ENCODE measurements at regions not wholly inside any gene's neighbourhood (a gene's known extent, or its start where the extent isn't known, plus 50 kb on each side); places are given as distances from the start of the nearest gene placed in this dataset.

DNA sequence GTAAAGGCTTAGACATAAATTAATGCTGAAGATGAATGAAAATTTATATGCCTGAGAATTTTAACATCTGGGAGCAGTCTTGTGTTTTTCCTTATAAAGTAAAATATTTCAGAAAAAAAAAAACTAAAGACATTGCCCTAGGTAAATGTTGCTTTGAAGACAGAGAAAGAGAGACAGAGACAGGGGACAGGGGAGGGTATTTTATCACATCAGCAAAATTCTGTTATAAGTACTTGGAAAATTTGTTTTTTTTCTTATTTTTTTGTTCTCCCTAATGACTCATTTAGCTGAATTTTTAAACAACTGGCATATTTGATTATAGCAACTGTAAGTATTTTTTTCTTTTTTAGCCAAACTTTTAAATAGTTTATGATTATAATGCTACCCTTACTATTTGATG, 1540.6 kb upstream of the GBE1 start:
- DNase-seq (ENCODE audit: low spot score): no peak

DNA sequence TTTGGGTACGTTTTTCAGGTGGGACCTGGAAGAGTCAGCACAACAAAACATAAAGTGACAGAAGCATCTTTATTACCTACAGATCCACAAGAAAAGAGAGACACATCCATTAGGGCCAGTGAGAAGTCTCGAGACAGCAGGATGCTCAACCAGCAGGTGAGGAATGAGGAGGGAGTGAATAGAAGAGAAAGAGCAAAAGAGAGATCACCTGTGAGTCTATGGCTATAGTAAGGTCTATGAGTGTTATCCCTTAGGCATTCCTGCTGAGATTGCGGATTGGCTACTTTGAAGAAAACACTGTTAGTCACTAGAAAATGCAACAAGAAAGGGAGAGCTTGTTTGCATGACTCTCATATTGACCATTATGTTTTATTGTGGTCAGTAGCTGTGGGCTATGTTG, 1556.2 kb upstream of the GBE1 start:
- DNase-seq (ENCODE audit: low spot score): no peak

DNA sequence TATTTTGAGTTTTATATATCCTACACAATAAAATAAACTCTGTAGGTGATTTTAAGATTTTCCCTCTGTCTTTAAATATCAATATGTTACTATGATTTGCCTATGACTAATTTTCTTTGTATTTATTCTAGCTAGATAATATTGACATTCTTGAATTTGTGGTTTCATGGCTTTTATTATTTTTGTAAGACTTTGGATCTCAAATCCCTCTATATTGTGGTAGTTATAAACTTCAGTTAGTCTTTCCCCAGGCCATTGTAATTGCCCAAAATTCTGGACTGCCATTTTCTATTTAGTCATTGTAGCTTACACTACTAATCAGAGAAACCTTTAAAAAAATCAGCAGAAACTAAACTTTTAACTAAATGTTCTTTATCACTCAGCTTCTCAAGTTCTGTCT, 1559.3 kb upstream of the GBE1 start:
- no peak for DNase-seq (ENCODE audit: low spot score)

DNA sequence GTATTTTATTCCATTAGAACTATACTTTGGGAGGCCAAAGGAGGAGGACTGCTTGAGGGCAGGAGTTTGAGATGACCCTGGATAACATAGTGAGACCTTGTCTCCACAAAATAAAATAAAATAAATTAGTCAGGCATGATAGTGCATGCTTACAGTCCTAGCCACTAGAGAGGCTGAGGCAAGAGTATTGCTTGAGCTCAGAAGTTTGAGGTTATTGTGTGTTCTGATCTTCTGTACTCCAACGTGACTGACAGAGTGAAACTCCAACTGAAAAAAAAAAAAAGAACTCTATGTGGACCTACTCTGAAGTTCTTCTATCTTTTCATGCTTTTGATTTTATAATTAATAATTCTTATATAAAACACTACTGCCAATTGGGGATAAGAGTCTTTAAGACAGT, 1560.0 kb upstream of the GBE1 start:
- DNase-seq (ENCODE audit: low spot score): no peak

DNA sequence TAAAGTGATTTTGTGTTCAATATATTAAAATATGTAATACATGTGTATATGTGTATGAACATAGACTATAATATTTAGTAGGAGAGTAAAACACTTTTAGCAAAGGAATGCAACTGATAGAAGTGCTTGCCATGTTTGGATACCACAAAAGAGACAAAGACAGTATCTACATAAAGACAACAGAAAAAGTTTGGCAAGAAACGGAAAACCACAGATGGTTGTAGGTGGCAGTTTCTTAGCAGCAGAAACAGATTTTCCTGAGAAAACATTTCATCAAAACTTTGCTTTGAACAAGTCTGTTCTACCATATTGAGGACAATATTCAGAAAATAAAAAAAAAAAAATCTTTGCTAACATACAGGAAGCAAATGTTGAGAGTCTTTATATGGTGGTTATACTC, 1560.4 kb upstream of the GBE1 start:
- DNase-seq (ENCODE audit: low spot score): no peak

DNA sequence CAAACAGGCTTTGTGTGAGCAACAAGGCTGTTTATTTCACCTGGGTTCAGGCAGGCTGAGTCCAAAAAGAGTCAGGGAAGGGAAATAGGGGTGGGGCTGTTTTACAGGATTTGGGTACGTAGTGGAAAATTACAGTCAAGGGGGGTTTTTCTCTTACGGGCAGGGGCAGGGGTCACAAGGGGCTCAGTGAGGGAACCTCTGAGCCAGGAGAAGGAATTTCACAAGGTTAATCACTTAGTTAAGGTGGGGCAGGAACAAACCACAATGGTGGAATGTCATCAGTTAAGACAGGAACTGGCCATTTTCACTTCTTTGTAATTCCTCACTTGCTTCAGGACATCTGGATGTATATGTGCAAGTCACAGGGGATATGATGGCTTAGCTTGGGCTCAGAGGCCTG, 1592.8 kb upstream of the GBE1 start:
- DNase-seq (ENCODE audit: low spot score): no peak

DNA sequence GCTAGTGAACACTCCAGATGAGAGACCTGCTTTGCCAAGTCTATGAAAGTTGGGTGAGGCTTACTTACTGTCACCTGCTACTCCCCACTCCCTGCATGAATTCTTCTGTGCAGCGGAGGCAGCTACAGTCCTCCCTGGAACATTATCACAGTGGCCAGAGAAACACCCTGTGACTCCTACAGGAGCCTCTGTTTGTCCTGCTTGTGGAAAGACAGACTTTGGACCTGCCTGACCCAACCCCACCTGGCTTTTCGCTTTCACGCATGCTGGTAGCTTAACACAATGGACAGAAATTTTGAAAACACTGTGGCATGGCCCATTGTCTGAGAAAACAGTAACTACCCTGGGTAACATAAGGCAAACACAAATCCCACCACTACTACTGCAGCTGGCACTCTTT, 1565.5 kb upstream of the CADM2 start:
- no peak for DNase-seq (ENCODE audit: low spot score)

DNA sequence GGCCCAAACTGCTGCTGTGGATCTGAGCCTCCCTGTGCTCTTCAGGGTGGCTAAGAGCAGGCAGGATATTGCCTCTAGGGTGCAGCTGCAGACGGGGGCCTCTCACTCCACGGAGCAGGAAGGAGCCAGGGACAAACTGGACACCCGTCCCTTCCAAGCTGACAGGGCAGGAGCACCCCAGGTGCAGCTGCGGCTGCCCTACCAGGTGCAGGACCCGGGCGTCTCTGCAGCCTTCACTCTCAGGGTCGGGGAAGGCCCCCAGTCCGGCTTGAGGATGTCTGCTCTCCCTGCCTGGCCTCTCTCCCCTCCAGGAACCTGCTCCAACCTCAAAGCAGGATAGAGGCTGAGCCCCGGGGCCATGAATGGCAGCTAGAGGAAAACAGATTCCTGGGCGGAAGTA, 1554.9 kb upstream of the CADM2 start:
- DNase-seq (ENCODE audit: low spot score): no peak

DNA sequence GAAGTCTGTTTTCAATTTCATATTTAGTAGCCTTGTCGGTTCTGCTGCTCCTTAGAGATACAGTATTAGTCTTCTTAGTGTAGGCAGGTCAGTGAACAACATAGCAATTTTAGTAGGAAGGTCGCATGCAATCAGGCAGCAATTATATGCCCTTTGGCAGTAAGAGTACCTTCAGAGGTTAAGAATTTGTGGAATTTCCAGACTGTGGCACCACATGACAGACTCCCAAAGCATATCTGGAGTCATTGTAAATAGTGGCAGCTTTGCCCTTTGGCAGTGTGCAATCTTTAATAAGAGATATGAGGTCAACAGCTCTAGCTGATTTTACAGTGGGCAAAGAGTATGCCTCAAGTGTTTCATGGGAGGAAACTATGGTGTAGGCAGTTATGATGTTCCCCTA, 1532.5 kb upstream of the CADM2 start:
- DNase-seq (ENCODE audit: low spot score): no peak

DNA sequence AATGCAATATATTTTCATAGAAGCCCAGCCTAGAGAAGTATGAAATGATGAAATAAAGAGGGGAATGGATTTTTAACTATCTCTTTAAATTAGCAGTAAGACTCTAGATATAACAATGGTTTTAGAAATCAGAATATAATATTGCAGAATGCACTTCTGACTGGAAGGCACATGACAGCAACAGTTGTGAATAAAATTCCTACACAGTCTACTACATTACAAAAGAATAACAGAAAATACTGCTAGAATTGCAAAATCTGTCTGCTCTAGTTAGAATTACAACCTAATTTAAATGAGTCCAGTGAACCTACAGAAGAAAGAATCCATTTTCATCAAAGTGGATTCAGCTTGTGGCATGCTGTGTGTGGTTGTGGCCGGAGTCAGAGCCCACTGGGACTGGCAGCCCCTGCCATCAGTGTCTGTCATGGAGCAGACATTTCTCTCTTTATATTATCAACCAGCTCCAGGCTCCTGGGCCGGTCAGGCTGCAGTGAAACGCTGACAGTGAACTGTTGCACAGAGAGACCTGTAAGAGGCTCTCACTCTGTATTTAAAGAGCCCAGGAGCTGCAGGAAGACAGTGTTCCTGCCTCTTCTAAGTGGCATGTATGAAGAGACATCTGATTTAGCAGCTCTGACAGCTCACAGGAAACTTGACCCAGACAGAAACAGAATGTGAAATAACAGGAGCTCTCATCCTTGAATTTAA, 1523.8 kb upstream of the CADM2 start:
- no peak for DNase-seq (ENCODE audit: low spot score)

DNA sequence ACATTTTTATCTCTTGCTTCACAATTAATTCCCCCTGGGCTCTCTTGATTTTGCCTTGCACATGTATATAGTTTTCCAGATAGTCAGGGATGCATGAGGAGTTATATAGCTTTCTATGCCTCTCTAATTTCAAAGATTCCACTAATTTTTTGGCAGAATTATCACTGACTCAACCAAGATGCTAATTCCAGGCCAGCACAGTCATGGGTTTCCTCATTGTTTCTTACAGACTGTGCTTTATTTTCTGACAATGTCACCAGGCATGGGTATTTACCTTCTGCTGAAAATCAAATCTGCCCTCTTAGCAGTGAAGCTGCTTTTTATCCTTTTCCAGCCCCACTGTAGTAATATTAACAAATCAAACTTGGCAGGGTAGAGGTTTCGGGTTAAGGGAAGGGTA, 1520.6 kb upstream of the CADM2 start:
- DNase-seq (ENCODE audit: low spot score): no peak

DNA sequence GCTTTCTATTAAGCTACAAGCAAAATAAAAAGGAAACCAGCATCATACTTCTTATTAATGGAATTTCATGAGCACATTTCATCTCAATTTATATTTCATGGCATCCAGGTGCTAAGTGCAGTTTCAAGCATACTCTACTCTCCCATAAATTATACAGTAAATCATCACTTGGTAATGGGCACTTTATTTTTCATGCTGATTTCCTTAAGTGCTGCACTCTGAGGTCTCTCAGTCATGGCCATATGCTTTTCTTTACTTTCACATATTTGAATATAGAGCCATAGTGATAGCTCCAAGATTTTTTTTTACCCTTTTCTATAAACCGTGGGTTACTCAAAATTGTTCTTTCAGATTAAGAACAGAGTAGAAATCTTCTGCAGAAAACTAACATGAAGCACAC, 1505.7 kb upstream of the CADM2 start:
- no peak for DNase-seq (ENCODE audit: low spot score)

DNA sequence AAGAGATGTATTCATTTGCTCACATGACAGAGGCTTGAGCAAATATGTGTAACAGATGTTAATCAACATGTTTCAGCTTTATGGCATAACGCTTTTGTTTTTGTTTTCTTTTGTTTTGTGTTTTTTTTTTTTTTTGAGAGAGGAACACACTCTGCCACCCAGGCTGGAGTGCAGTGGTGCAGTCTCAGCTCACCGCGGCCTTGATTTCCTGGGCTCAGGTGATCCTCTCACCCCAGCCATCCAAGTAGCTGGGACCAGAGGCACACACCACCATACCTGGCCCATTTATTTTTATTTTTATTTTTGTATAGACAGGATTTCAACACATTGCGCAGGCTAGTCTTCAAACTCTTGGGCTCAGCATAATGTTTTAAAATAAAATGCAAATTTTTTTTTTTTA, 1504.4 kb upstream of the CADM2 start:
- DNase-seq (ENCODE audit: low spot score): no peak

DNA sequence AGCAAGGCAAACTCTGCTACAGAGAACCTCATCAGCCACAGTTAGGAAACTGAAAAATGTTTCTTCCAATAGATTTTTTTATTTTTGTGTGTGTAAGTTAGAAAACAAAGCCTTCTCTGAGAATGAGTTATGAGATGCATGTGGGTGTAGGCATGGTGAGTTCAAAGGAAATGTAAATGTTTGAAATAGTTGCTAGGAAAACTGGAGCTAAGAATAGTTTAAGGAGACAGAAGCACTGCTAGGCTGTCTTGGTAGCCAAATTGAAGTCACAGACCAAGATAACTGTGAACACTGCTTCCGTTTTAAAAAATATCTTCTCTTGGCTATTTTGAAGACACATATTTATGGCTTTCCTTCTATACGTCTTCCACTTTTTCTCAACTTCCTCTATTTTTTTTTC, 1501.2 kb upstream of the CADM2 start:
- no peak for DNase-seq (ENCODE audit: low spot score)

DNA sequence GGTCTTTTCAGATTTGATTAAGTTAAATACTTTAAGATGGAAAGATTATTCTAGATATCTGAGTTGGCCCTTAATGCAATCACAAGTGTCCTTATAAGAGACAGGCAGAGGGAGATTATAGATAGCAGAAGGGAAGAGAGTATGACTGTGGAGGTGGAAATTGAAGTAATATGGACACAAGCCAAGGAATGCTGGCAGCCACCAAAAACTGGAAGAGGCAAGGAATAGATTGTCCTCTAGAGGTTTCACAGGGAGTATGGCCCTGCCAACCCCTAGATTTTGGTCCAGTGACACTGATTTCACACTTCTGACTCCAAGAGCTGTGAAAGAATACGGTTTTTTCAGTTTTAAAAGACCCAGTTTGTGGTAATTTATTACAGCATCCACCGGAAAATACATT, 1498.7 kb upstream of the CADM2 start:
- no peak for DNase-seq (ENCODE audit: low spot score)

DNA sequence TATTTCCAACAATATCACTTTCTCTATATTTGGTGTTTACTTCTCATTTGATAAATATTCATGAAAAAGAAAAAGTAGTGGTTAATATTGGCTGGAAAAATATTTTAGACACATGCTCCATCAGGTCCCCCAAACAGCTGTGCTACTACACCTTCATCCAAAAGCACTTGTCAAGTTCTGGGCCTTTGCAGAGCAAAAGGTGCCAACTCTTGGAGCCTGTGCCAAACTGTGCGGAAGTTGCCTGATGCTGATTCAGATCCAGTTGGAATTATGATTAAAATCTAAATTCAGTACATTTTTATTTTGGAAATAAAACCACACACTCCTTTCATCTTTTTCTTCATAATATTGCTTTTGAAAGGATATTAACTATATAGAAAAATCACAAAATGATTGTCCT, 1497.4 kb upstream of the CADM2 start:
- DNase-seq (ENCODE audit: low spot score): no peak

DNA sequence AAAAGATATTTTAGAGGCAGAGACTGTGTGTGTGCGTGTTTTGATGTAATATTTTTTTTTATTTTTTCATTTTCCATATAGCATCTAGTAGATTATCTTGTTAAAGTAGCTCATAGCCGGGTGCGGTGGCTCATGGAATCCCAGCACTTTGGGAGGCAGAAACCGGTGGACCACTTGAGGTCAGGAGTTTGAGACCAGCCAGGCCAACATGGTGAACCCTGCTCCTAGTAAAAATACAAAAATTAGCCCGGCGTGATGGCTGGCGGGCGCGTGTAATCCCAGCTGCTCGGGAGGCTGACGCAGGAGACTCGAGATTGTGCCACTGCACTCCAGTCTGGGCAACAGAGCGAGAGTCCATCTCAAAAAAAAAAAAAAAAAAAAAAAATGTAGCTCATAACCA, 1481.2 kb upstream of the CADM2 start:
- DNase-seq (ENCODE audit: low spot score): no peak

DNA sequence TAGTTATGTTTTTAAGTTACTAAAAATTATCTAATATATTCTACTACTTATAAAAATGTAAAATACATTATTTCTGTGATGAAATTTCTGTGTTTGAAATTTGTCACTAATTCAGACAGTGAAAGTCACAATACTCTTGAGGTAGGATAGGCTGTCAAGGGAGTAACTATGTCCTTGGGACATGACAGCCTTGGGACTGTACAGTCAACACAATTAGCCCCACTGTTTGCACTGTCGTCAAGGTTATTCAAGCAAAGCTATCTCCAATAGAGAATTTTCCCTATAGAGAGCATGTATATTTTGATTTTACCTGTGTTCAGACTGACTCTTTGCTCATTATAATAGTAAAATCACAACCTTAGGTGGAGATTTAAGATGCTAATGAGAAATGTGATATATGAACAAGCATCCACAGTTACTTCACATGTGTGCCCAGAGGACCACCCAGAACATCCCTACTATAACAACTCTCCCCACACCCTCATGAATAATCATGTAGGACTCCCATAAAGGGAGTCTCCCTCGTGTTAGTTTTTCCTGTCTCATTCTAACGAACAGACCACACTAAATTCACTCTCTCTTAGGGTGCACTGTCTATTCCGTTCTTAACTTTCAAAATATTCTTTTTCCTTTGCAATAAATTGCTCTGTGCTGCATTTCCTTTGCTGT, 1476.3 kb upstream of the CADM2 start:
- DNase-seq (ENCODE audit: low spot score): no peak

DNA sequence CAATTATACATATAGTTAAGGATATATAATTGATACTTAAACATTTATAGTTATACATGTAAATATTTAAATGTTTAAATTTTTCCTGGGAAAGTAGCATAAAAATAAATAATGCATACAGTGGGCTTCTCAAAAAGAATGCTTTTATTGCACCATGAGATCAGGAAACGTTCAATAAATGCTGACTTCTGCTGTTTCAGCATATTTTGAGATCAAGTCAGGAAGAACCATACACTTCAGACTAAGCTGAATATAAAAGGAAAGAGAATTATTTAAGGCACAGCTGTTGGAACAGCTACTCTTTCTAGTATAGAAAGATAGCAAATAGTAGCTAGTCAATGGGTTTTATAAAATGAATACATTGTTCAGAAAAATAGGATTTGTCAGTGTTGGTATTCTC, 1462.3 kb upstream of the CADM2 start:
- no peak for DNase-seq (ENCODE audit: low spot score)

DNA sequence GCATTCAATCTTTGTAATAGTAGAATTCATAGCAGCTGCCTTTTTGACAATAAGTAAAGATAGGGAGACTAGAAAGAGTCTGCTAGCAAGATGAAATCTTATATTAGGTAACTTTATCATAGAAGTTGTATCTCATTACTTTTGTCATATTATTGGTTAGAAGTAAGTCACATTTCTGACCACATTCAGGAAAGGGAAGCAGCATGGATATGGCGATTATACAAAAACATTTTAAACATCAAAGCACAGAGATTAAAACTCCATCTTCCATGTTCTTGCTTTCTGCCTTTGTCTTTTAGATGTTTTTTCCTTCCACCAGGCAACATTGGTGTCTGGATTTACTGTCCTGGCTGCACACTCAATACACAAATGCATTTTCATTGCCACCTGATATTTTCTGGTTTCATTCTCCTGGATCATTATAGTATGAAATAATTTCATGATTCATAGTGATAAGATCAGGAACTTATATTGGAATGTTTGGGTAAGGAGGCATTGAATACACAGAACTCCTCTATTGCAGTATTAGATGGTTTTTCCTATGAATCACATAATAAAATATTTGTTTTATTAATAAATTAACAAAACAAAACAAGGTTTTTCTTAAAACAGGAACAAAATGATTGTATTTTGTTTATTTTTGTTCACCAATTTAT, 1460.3 kb upstream of the CADM2 start:
- no peak for DNase-seq (ENCODE audit: low spot score)

DNA sequence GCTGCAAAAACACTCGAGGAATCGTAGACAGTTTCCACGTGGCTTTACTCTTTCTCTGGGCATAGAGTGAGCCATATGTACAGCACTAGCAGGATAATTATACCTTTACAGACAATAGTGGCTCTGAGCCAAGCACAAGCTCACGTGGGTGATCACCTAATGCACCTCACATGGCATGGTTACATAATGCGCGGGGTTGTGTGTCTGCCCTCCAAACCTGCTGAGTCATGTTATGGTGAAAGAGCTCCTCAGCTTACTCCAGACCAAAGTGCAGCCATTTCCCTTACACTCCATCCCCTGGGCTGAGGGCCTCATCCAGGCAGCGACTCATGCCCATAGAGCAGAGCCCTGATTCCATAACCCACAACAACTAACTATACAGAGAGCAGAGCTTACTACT, 1458.4 kb upstream of the CADM2 start:
- no peak for DNase-seq (ENCODE audit: low spot score)

DNA sequence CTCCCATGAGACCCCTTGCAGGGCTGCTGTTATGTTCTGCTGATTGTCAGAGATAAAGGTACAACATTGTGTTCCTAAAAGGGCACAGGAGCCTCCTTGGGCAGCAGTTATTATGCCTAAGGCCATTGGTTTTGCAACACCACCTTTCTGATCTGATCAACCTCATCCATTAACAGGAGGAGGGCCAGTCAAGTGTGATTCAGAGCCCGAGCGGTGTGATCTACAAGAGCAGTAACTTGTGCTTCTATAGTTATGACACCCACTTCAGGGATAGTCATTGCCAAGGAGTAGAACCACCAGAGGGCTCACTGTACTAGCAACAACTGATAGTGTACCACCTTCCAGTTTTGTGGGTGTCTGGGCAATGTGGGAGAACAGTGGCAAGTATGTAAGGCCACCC, 1457.9 kb upstream of the CADM2 start:
- no peak for DNase-seq (ENCODE audit: low spot score)

DNA sequence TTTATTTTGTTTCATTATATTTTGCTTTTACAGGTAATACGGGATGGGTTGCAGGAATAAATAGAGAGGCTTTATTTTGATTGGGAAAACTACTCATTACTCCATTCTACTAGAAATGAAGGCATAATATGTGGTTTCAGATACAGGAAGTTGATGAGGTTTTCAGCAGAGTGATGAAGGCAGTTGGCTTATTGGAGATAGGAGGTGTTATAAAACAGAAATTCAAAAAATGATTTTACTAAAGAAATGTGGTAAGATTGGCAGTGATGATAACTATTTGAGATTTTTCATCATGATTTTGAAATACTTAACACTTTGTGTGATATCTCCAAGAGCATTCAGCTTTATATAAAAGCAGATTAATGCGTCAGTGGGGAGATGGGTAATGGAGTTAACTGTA, 1445.7 kb upstream of the CADM2 start:
- no peak for DNase-seq (ENCODE audit: low spot score)

DNA sequence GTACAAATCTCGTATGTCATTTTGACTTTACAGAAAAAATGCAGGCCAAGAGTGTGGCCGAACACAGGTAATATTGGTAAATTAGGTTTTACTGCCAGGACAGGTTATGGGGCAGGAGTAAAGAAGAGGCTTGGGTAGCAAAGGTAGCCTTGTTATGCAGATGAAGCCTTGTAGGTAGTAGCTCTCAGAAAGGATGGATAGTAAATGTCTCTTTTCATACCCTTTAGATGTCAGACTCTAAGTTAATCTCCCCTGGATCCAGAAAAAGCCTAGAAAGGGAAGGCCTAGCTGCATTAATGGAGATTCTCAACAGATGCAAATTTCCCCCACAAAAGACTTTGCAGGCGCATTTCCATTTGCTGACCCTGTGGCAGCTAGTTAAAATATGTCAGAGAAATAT, 1445.1 kb upstream of the CADM2 start:
- DNase-seq (ENCODE audit: low spot score): no peak
